ENCODE measurements at regions not wholly inside any gene's neighbourhood (a gene's known extent, or its start where the extent isn't known, plus 50 kb on each side); places are given as distances from the start of the nearest gene placed in this dataset.
"Not testable (repeated sequence)": the region's sequence is repeated elsewhere in the genome, so short reads cannot be mapped to it uniquely, and the experiment has no call there.

- H3K27ac Mint-ChIP-seq, DNase-seq, H3K4me3 Mint-ChIP-seq, H3K4me1 Mint-ChIP-seq, H3K36me3 Mint-ChIP-seq, H3K27me3 Mint-ChIP-seq, CTCF ChIA-PET, H3K9me3 Mint-ChIP-seq: not testable (repeated sequence)
Measured at GRCh38 chr16:16530744-16531143, 151.8 kb downstream of the NPIPA7 start.

DNA sequence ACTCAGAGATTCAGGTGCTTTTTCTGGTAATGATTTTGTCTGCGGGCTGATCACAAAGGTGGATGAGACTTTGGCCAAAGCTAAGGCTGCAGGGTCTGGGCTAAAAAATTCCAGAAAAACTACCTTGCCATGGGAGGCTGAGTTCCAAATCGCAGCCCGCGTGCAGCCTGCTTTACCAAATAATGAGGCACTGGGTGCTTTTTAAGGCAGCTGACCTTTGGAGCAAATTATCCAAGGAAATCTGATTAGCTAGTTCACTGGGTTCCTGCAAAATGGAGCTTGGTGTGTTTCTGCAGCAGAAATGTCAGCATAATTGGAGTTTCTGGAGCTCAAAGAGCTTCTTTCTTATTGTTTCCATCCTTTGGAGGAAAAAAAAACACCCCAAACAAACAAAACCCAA is 156.6 kb downstream of the NPIPA7 start:
- H3K4me1 Mint-ChIP-seq, H3K27me3 Mint-ChIP-seq, CTCF ChIA-PET, H3K4me3 Mint-ChIP-seq, H3K36me3 Mint-ChIP-seq, H3K27ac Mint-ChIP-seq, H3K9me3 Mint-ChIP-seq, DNase-seq: not testable (repeated sequence)

- H3K9me3 Mint-ChIP-seq, DNase-seq, H3K27ac Mint-ChIP-seq, H3K4me3 Mint-ChIP-seq, H3K27me3 Mint-ChIP-seq, H3K4me1 Mint-ChIP-seq, CTCF ChIA-PET, H3K36me3 Mint-ChIP-seq: not testable (repeated sequence)
Measured at GRCh38 chr16:16536151-16536550, 157.2 kb downstream of the NPIPA7 start.

GRCh38 chr16:16549710-16550109 is 170.8 kb downstream of the NPIPA7 start:
- H3K27ac Mint-ChIP-seq, H3K9me3 Mint-ChIP-seq, DNase-seq, CTCF ChIA-PET, H3K4me3 Mint-ChIP-seq, H3K36me3 Mint-ChIP-seq, H3K4me1 Mint-ChIP-seq, H3K27me3 Mint-ChIP-seq: not testable (repeated sequence)

GRCh38 chr16:16550824-16551223 is 171.9 kb downstream of the NPIPA7 start:
- H3K4me1 Mint-ChIP-seq, H3K36me3 Mint-ChIP-seq, H3K27ac Mint-ChIP-seq, H3K4me3 Mint-ChIP-seq, CTCF ChIA-PET, DNase-seq, H3K27me3 Mint-ChIP-seq, H3K9me3 Mint-ChIP-seq: not testable (repeated sequence)

GRCh38 chr16:16552819-16553340 is 173.9 kb downstream of the NPIPA7 start:
- CTCF ChIA-PET, DNase-seq, H3K27ac Mint-ChIP-seq, H3K4me1 Mint-ChIP-seq, H3K4me3 Mint-ChIP-seq, H3K9me3 Mint-ChIP-seq, H3K36me3 Mint-ChIP-seq, H3K27me3 Mint-ChIP-seq: not testable (repeated sequence)

- CTCF ChIA-PET, H3K9me3 Mint-ChIP-seq, H3K27me3 Mint-ChIP-seq, H3K27ac Mint-ChIP-seq, H3K36me3 Mint-ChIP-seq, H3K4me1 Mint-ChIP-seq, H3K4me3 Mint-ChIP-seq, DNase-seq: not testable (repeated sequence)
Measured at GRCh38 chr16:16559179-16559740, 180.3 kb downstream of the NPIPA7 start.

GRCh38 chr16:16561532-16561931 is 182.6 kb downstream of the NPIPA7 start:
- DNase-seq, H3K27ac Mint-ChIP-seq, H3K36me3 Mint-ChIP-seq, CTCF ChIA-PET, H3K9me3 Mint-ChIP-seq, H3K27me3 Mint-ChIP-seq, H3K4me1 Mint-ChIP-seq, H3K4me3 Mint-ChIP-seq: not testable (repeated sequence)

DNA sequence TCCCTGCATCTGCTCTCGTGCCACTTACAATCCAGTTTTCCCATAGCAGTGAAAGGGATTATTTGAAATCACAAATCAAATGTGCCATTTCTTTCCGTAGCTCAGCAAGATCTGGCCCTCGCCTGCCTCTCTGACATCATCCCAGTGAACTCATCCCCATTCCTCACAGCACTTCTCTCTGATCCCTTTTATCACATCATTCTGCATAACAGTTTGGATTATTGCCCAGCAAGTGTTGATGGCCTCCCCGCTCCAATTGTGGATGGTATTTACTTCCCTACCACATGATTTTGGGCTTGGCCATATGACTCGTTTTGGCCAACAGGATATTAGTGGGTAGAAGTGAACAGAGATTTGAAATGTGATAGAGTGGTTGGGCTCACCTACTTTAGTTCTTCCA is 185.0 kb downstream of the NPIPA7 start:
- H3K27me3 Mint-ChIP-seq, H3K27ac Mint-ChIP-seq, CTCF ChIA-PET: not testable (repeated sequence)

DNA sequence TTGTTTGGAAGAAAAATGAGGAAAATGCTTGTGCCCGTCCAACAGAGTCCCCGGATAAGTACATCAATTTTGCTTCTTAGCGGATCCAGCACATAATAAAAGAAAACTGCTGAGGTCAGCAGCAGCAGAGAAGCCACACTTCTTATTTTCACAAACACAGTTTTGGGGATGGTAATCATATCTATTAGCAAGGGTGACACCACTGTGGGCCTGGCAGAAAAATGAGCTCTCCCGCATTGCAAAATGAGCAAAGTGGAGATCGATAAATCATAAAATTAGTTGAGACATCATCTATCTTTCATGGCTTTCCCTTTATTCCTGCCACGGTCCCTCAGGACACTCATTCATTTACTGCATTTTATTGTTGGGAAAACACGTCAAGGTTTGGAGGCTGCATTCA is 186.4 kb downstream of the NPIPA7 start:
- H3K36me3 Mint-ChIP-seq, H3K4me1 Mint-ChIP-seq, H3K4me3 Mint-ChIP-seq, CTCF ChIA-PET, H3K27ac Mint-ChIP-seq, H3K9me3 Mint-ChIP-seq, H3K27me3 Mint-ChIP-seq, DNase-seq: not testable (repeated sequence)

More for the DNA sequence above, 185.0 kb downstream of the NPIPA7 start:
- not testable (repeated sequence) for H3K4me3 Mint-ChIP-seq, H3K36me3 Mint-ChIP-seq, H3K9me3 Mint-ChIP-seq, DNase-seq, H3K4me1 Mint-ChIP-seq

GRCh38 chr16:16570055-16570454 is 191.1 kb downstream of the NPIPA7 start:
- DNase-seq, H3K27me3 Mint-ChIP-seq, H3K4me1 Mint-ChIP-seq, CTCF ChIA-PET, H3K9me3 Mint-ChIP-seq, H3K4me3 Mint-ChIP-seq, H3K27ac Mint-ChIP-seq, H3K36me3 Mint-ChIP-seq: not testable (repeated sequence)

DNA sequence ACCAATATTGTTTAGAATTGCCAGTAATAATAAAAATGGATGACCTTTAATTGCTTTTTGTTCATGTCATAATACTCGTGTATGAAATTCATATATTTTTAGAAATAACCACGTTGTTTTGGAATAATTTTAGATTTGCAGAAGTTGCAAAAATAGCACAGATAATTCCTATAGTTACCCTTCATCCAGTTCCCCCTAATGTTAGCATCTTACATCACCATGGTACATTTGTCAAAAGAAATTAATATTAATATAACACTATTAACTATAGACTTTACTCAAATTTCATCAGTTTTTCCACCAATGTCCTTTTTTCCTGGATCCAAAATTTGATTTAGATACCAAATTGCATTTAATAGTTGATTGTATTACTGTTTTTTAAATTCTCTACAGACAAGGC is 191.9 kb downstream of the NPIPA7 start:
- H3K4me1 Mint-ChIP-seq, H3K27me3 Mint-ChIP-seq, CTCF ChIA-PET, DNase-seq, H3K27ac Mint-ChIP-seq, H3K36me3 Mint-ChIP-seq, H3K9me3 Mint-ChIP-seq, H3K4me3 Mint-ChIP-seq: not testable (repeated sequence)

DNA sequence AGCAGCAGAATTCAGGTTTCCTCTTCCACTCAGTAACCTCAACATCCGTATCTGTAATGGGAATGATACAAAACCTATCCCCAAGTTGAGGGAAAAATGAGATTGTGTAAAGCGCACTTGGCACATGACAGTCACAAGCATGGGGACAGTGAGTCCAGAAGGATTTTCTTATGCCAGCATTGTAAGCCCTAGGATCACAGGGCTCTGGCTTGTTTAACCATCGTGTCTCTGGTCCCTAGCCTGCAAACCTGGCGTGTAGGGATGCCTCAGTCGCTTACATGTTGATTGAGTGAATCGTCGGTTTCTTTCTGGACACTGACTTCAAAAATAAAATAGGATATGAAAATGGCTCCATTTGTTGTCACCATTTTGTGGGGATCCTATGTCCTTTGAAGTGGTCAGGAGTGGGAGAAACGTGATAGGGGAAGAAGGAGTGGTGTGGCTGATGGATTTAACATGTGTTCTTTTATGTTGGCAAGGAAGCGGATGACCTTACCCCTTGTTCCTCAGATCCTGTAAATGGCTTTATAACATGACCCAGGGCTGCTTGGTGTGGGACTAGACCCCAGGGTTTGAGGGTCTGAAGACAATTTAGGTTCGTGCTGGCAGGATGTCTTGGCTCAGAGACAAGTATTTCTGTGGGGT is 193.3 kb downstream of the NPIPA7 start:
- CTCF ChIA-PET, H3K4me1 Mint-ChIP-seq, H3K9me3 Mint-ChIP-seq, H3K27me3 Mint-ChIP-seq, H3K4me3 Mint-ChIP-seq, DNase-seq, H3K27ac Mint-ChIP-seq, H3K36me3 Mint-ChIP-seq: not testable (repeated sequence)

- DNase-seq, H3K36me3 Mint-ChIP-seq, H3K4me3 Mint-ChIP-seq, H3K27ac Mint-ChIP-seq, H3K4me1 Mint-ChIP-seq, H3K9me3 Mint-ChIP-seq, CTCF ChIA-PET, H3K27me3 Mint-ChIP-seq: not testable (repeated sequence)
Measured at GRCh38 chr16:16577062-16577461, 198.1 kb downstream of the NPIPA7 start.

GRCh38 chr16:16578701-16579100 is 199.8 kb downstream of the NPIPA7 start:
- Mint-ChIP-seq H3K4me3 (no peak overlapping the region), H3K36me3 (no peaks in the 10 kb centered on the region), H3K4me1 (no peaks in the 10 kb centered on the region), H3K27ac (no peak overlapping the region), H3K9me3 (no peaks in the 10 kb centered on the region), H3K27me3 (no peaks in the 10 kb centered on the region)
- no peak for DNase-seq
- CTCF ChIA-PET, result no interaction called here

GRCh38 chr16:16582916-16583315 is 204.0 kb downstream of the NPIPA7 start:
- H3K27me3 Mint-ChIP-seq, DNase-seq, H3K36me3 Mint-ChIP-seq, H3K9me3 Mint-ChIP-seq, H3K4me3 Mint-ChIP-seq, H3K27ac Mint-ChIP-seq, CTCF ChIA-PET, H3K4me1 Mint-ChIP-seq: not testable (repeated sequence)
